ENCODE measurements at regions not wholly inside any gene's neighbourhood (a gene's known extent, or its start where the extent isn't known, plus 50 kb on each side); places are given as distances from the start of the nearest gene placed in this dataset.

- no peaks in the 10 kb centered on the region for H3K9me3 ChIP-seq (ENCODE audit: control insufficient read depth, insufficient read depth, low read depth, low read length)
- H3K27me3 ChIP-seq (ENCODE audit: control insufficient read depth, insufficient read depth, low read length), result no peaks in the 10 kb centered on the region; the same call in 1 of the 2 replicates
- intact Hi-C loops (cut with micrococcal nuclease; ENCODE audit: unreplicated experiment) (no loop called here), in situ Hi-C loops (cut with HindIII; ENCODE audit: low pct_unique_long_range_greater_than_20kb, low sequenced_read_pairs) (no loop called here)
- ChIA-PET POLR2A (no interaction called here), CTCF (no interaction called here)
- H3K4me1 ChIP-seq (ENCODE audit: control insufficient read depth, insufficient read depth, low read length), result no peaks in the 10 kb centered on the region
- no peak for ATAC-seq
- no TSS peak for BruUV-seq (replicated peaks)
- TF ChIP-seq TCF7L2 (IDR thresholded peaks at IDR 0.05; ENCODE audit: low read depth, low read length) (no peak), POLR2AphosphoS5 (IDR thresholded peaks at IDR 0.05; ENCODE audit: low read depth, low read length) (no peak), SIN3A (IDR thresholded peaks at IDR 0.05; ENCODE audit: borderline replicate concordance, insufficient read depth, low read depth, low read length) (no peak), CTCF (IDR thresholded peaks at IDR 0.05) (no peak), REST (IDR thresholded peaks at IDR 0.05; ENCODE audit: insufficient read depth in 1 of 2, low read depth in 2 of 2, low read length in 1 of 2) (no peak)
- no peak overlapping the region for H3K4me3 ChIP-seq (ENCODE audit: low read depth in 2 of 2, low read length in 2 of 2)
- DNase-seq (ENCODE audit: low read depth, low spot score), result no peak
- no peaks in the 10 kb centered on the region for H3K36me3 ChIP-seq (ENCODE audit: control insufficient read depth, insufficient read depth, low read length)
- no peak overlapping the region for H3K27ac ChIP-seq (ENCODE audit: low read length)
Observed at GRCh38 chr20:21018576-21018975, 87.6 kb downstream of the LINC00237 start.

GRCh38 chr20:21017528-21018085 is 88.6 kb downstream of the LINC00237 start:
- Histone ChIP-seq H3K36me3 (ENCODE audit: control insufficient read depth, insufficient read depth, low read length) (no peaks in the 10 kb centered on the region), H3K4me1 (ENCODE audit: control insufficient read depth, insufficient read depth, low read length) (no peaks in the 10 kb centered on the region), H3K9me3 (ENCODE audit: control insufficient read depth, insufficient read depth, low read depth, low read length) (no peaks in the 10 kb centered on the region), H3K27me3 (ENCODE audit: control insufficient read depth, insufficient read depth, low read length) (no peaks in the 10 kb centered on the region; the same call in 1 of the 2 replicates), H3K27ac (ENCODE audit: low read length) (no peak overlapping the region), H3K4me3 (ENCODE audit: low read depth in 2 of 2, low read length in 2 of 2) (no peak overlapping the region)
- POLR2A ChIA-PET, result no interaction called here
- TF ChIP-seq POLR2AphosphoS5 (IDR thresholded peaks at IDR 0.05; ENCODE audit: low read depth, low read length) (no peak), CTCF (IDR thresholded peaks at IDR 0.05) (no peak), SIN3A (IDR thresholded peaks at IDR 0.05; ENCODE audit: borderline replicate concordance, insufficient read depth, low read depth, low read length) (no peak), TCF7L2 (IDR thresholded peaks at IDR 0.05; ENCODE audit: low read depth, low read length) (no peak), REST (IDR thresholded peaks at IDR 0.05; ENCODE audit: insufficient read depth in 1 of 2, low read depth in 2 of 2, low read length in 1 of 2) (no peak)
- intact Hi-C loops (cut with micrococcal nuclease; ENCODE audit: unreplicated experiment) (no loop called here), in situ Hi-C loops (cut with HindIII; ENCODE audit: low pct_unique_long_range_greater_than_20kb, low sequenced_read_pairs) (no loop called here)
- ATAC-seq (no peak), DNase-seq (ENCODE audit: low read depth, low spot score) (no peak)
- CTCF ChIA-PET, result no interaction called here
- no TSS peak for BruUV-seq (replicated peaks)
